ENCODE measurements at regions not wholly inside any gene's neighbourhood (a gene's known extent, or its start where the extent isn't known, plus 50 kb on each side); places are given as distances from the start of the nearest gene placed in this dataset.

GRCh38 chr2:2874341-2874740 lies 503.3 kb downstream of the EIPR1 start:
- peaks cover 2% of the 10 kb centered on the region for H3K9me3 Mint-ChIP-seq (ENCODE audit: low read depth)
- H3K27ac Mint-ChIP-seq (ENCODE audit: unreplicated experiment), result no peak overlapping the region
- no peak overlapping the region for H3K4me3 Mint-ChIP-seq (ENCODE audit: unreplicated experiment)
- no peaks in the 10 kb centered on the region for H3K36me3 Mint-ChIP-seq (ENCODE audit: low read depth)
- DNase-seq (ENCODE audit: low spot score), result no peak
- H3K27me3 Mint-ChIP-seq (ENCODE audit: low read depth), result peaks cover 7% of the 10 kb centered on the region
- TF ChIP-seq, protein P1, sequence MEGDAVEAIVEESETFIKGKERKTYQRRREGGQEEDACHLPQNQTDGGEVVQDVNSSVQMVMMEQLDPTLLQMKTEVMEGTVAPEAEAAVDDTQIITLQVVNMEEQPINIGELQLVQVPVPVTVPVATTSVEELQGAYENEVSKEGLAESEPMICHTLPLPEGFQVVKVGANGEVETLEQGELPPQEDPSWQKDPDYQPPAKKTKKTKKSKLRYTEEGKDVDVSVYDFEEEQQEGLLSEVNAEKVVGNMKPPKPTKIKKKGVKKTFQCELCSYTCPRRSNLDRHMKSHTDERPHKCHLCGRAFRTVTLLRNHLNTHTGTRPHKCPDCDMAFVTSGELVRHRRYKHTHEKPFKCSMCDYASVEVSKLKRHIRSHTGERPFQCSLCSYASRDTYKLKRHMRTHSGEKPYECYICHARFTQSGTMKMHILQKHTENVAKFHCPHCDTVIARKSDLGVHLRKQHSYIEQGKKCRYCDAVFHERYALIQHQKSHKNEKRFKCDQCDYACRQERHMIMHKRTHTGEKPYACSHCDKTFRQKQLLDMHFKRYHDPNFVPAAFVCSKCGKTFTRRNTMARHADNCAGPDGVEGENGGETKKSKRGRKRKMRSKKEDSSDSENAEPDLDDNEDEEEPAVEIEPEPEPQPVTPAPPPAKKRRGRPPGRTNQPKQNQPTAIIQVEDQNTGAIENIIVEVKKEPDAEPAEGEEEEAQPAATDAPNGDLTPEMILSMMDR (IDR thresholded peaks at IDR 0.05), result no peak
- H3K4me1 Mint-ChIP-seq (ENCODE audit: low read depth), result no peaks in the 10 kb centered on the region

DNA sequence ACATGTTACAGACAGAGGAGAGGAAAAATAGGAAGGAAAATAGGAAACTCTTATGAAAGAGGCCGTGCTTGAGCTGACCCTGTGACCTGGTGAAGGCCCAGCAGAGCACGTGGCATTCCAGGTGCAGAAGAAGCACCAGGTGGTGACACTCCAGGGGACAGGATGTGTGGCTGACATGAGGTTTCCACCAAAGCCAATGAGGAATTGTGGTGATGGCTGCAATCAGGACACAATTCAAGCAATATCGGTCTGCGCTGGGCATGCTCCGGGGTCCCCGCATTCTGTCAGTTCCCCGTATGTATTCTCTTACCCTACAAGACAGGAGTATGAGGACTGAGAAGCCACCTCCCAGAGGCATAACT lies 504.2 kb downstream of the EIPR1 start:
- TF ChIP-seq, protein P1 (IDR thresholded peaks at IDR 0.05), result no peak
- Mint-ChIP-seq H3K4me3 (ENCODE audit: unreplicated experiment) (no peak overlapping the region), H3K36me3 (ENCODE audit: low read depth) (no peaks in the 10 kb centered on the region), H3K4me1 (ENCODE audit: low read depth) (no peaks in the 10 kb centered on the region), H3K27me3 (ENCODE audit: low read depth) (peaks cover 11% of the 10 kb centered on the region), H3K9me3 (ENCODE audit: low read depth) (peaks cover under 1% of the 10 kb centered on the region), H3K27ac (ENCODE audit: unreplicated experiment) (no peak overlapping the region)
- no peak for DNase-seq (ENCODE audit: low spot score)

- Mint-ChIP-seq H3K36me3 (ENCODE audit: low read depth) (no peaks in the 10 kb centered on the region), H3K9me3 (ENCODE audit: low read depth) (no peaks in the 10 kb centered on the region), H3K27me3 (ENCODE audit: low read depth) (peaks cover 13% of the 10 kb centered on the region), H3K27ac (ENCODE audit: unreplicated experiment) (no peak overlapping the region), H3K4me3 (ENCODE audit: unreplicated experiment) (no peak overlapping the region), H3K4me1 (ENCODE audit: low read depth) (no peaks in the 10 kb centered on the region)
- DNase-seq (ENCODE audit: low spot score), result no peak
- TF ChIP-seq, protein P1 (IDR thresholded peaks at IDR 0.05), result no peak
These were observed 504.7 kb downstream of the EIPR1 start for GRCh38 chr2:2872713-2873449.

GRCh38 chr2:2872309-2872617 lies 505.4 kb downstream of the EIPR1 start:
- H3K4me1 Mint-ChIP-seq (ENCODE audit: low read depth), result no peaks in the 10 kb centered on the region

DNA sequence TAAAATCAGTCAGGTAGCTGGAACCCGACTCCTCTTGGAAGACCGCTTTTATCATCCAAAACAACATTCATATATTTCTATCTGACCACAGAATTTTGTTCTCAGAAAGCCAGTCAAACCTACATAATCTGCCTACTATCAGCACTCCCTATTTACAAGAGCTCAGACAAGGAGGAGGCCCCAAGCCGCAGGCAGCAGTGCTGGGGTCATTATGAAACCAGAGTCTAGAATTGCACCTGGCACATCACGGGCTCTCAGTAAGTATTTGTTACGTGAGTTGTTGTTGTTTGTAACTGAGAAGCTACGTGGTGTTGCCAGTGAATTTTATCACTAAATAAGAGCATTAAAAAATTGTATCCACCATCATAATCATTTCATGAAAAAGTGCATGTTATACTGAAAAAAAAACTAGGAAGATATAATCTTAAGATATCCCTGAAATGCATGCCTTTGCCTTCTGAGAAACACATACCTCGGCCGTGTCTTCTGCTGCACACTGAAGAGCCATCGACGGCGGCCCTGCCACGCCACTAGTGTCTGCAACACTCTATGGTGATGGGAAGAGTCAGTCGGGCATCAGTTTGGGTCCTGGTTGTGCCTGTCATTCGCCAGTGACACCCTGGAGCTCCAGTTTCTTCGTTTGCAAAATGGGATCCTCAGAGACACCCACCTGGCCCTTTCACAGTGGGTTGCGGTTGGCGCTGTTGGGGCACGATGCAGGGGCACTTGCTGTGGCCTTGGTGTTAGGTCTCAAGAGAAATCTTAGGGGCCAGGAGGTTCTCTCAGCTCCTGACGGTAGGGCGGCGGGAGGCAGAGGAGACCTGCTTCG lies 505.9 kb downstream of the EIPR1 start:
- no peaks in the 10 kb centered on the region for H3K4me1 Mint-ChIP-seq (ENCODE audit: low read depth)
- TF ChIP-seq, protein P1 (IDR thresholded peaks at IDR 0.05), result no peak
- peaks cover 12% of the 10 kb centered on the region for H3K27me3 Mint-ChIP-seq (ENCODE audit: low read depth)
- no peak overlapping the region for H3K27ac Mint-ChIP-seq (ENCODE audit: unreplicated experiment)
- DNase-seq (ENCODE audit: low spot score), result no peak
- H3K36me3 Mint-ChIP-seq (ENCODE audit: low read depth), result no peaks in the 10 kb centered on the region
- no peaks in the 10 kb centered on the region for H3K9me3 Mint-ChIP-seq (ENCODE audit: low read depth)
- no peak overlapping the region for H3K4me3 Mint-ChIP-seq (ENCODE audit: unreplicated experiment)

More at GRCh38 chr2:2872309-2872617, 505.4 kb downstream of the EIPR1 start:
- peaks cover 14% of the 10 kb centered on the region for H3K27me3 Mint-ChIP-seq (ENCODE audit: low read depth)
- no peak overlapping the region for H3K4me3 Mint-ChIP-seq (ENCODE audit: unreplicated experiment)
- H3K36me3 Mint-ChIP-seq (ENCODE audit: low read depth), result no peaks in the 10 kb centered on the region
- no peak for DNase-seq (ENCODE audit: low spot score)
- TF ChIP-seq, protein P1 (IDR thresholded peaks at IDR 0.05), result no peak
- H3K9me3 Mint-ChIP-seq (ENCODE audit: low read depth), result no peaks in the 10 kb centered on the region
- H3K27ac Mint-ChIP-seq (ENCODE audit: unreplicated experiment), result no peak overlapping the region

Measured in chondrocyte (in vitro differentiated cells).